Activated naive CD4-positive, alpha-beta T cell (primary cell): ENCODE measurements at regions not wholly inside any gene's neighbourhood (a gene's known extent, or its start where the extent isn't known, plus 50 kb on each side); places are given as distances from the start of the nearest gene placed in this dataset.
"Not testable (repeated sequence)": the region's sequence is repeated elsewhere in the genome, so short reads cannot be mapped to it uniquely, and the experiment has no call there.

Source experiments
- DNase-seq, 4 experiments: peaks; one replicate each; lab custom pipeline; 2025; lab: John Stamatoyannopoulos, UW

DNA sequence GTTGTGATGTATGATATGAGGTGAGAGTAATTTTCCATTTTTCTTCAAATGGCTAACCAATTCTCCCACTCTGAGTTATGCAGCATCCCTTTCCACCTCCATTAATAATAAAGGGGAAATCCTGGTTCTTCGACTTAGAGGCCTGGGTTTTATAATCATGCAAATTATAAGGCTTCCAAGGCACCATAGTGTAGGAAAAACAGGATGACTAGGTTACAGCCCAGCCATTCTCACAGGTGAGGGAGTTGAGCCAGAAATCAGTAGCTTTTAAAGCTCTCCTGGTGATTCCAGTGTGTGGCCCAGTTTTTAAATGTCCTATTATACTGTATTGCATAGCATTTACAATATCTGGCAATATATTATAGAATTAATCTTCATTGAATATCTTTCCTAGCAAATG is 203.1 kb downstream of the ARHGEF9 start:
- no peak for DNase-seq

- DNase-seq: no peak
Observed at GRCh38 chrX:63581398-63581797, 203.6 kb downstream of the ARHGEF9 start.

- no peak for DNase-seq
Observed at GRCh38 chrX:63576533-63576932, 208.5 kb downstream of the ARHGEF9 start.

- DNase-seq: not testable (repeated sequence)
Observed at GRCh38 chrX:63575700-63576099, 209.3 kb downstream of the ARHGEF9 start.

DNA sequence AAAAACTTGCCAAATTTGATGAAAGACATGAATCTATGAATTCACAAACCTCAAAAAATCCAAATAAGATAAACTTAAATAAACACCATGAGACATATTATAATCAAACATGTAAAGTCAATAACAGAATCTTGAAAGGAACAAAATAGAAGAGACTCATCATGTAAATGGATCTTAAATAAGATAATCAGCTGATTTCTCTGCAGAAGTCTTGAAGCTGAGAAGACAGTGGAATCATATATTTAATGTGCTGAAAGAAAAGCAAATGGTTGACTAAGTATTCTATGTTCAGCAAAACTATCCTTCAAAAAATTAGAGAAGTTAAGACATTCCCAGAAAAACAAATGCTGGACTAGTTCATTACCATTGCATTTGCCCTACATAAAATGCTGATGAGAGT is 215.7 kb upstream of the SPIN4 start:
- DNase-seq: no peak

- no peak for DNase-seq
Observed at GRCh38 chrX:63561425-63561824, 210.3 kb upstream of the SPIN4 start.

DNA sequence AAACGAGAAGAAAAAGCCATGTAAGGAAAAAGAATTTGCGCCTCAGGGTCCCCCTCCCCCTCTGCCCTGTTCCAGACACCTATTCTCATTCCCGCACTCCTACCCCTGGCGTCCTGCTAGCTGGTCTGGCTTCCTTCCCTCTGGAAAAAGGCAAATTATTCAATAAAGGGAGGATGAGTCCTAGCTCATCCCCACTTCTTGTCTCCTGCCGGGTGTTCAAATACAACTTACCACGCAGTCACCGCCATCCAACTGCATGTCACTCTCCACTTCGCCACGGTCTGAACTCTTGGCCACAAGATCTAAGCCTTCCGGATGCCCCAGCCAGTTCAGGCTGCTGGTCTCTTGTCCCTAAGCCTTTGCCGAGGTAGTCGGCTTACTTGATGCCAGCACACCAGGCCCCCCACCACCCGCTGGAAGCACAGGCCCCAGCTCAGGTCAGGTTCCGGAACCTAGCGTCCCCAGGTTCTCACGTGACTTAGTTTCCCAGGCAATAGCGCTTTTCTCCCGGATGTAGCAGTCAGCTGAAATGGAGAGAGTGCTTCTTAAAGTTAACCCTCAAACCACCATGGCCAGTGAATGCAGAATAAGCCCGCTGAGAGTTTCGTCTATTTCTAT is 209.6 kb upstream of the SPIN4 start:
- DNase-seq: peak in 3 of 4 experiments; percentile 3 to 13 (median 4)

DNA sequence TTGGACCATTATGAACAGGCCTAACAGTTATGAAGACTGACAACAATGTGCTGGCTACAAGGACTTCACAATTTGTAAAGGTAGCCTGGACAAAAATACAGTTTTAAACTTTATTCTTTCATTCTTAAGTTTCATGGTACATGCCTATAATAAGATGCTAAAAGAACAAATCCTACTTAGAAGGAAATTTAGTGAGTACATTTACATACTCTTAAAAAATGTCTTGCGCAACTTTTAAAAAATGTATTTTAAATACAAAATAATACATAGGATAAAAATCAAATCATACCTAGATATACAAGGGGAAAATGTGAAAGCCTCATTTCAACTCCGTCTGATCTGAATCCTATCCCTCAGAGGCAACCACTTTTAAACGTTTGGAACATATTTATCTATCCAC is 200.7 kb upstream of the SPIN4 start:
- no peak for DNase-seq

GRCh38 chrX:63530654-63531053 is 179.5 kb upstream of the SPIN4 start:
- DNase-seq: no peak

- no peak for DNase-seq
Observed at GRCh38 chrX:63529961-63530360, 178.8 kb upstream of the SPIN4 start.

- DNase-seq: no peak
Observed at GRCh38 chrX:63526863-63527262, 175.7 kb upstream of the SPIN4 start.

GRCh38 chrX:63525491-63525890 is 174.4 kb upstream of the SPIN4 start:
- DNase-seq: no peak

GRCh38 chrX:63519368-63519767 is 168.2 kb upstream of the SPIN4 start:
- DNase-seq: not testable (repeated sequence)

- no peak for DNase-seq
Observed at GRCh38 chrX:63514569-63515080, 163.5 kb upstream of the SPIN4 start.

- no peak for DNase-seq
Observed at GRCh38 chrX:63513825-63514568, 162.9 kb upstream of the SPIN4 start.

DNA sequence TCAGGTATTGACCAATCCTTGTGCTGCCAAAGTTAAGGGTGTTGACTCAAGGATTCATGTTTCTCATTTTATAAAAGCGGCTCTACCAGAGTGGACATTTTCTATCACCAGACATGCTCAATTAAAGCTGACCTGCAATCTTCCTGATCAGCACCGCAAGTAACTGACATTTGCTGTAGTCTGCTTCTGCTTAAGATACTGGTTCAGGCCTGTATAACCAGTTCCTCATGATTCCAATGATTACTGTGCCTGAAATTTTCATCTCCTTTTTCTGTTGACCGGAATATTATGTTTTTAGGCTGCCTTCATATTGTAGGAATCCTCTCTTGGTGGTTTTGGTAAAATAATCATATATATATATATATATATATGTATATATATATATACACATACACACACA is 160.2 kb upstream of the SPIN4 start:
- DNase-seq: no peak

DNA sequence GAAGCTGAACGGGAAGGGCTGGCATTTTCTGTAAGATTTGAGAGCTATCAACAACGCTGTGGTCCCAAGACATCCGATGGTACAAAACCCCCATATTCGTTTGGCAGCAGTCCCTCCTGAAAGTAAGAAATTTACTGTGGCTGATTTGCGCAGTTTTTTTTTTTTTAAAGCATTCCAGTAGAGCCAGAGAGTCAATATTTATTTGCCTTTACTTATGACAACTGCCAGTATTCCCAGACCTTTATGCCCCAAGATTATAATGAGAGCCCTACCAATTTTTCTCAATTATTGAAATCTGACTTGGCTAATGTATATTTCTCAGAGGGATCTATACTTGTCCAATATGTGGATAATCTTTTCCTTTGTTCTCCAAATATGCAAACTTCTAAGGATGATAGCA is 157.5 kb upstream of the SPIN4 start:
- DNase-seq: no peak

DNA sequence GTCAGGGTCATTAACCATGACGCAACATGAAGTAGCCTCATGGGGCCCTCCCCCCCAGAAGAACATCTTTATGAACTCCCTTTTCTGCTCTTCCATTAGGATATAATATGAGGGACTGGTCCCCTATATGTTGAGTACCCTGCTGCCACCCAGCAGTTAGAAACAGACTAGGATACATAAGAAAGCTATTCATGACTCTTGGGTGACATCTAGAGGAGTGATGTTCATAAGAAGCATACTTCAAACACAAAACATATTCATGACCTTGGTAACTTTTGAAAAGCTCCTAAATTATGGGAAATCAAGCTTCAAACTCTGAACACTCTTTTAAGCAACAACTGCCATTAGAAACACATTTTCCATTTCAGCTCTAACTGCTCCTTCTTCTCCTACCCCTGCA is 155.2 kb upstream of the SPIN4 start:
- DNase-seq: no peak

DNA sequence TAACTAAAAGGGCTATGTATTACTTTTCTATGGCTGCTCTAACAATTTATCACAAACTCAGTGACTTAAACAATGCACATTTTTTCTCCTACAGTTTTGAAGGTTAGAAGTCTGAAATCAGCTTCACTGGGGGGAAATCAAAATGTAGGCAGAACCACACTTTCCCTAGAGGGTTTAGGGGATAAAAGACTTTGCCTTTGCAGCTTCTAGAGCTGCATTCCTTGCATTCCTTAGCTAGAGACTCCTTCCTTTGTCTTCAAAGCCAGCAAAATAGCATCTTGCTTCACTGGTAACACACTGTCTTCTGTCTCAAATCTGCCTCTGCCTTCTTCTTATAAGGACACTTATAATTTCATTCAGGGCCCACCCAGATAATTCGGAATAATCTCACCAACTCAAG is 152.4 kb upstream of the SPIN4 start:
- DNase-seq: no peak

GRCh38 chrX:63488546-63489373 is 137.6 kb upstream of the SPIN4 start:
- no peak for DNase-seq

- DNase-seq: no peak
Observed at GRCh38 chrX:63475200-63475599, 124.1 kb upstream of the SPIN4 start.

GRCh38 chrX:63471004-63471403 is 119.9 kb upstream of the SPIN4 start:
- DNase-seq: no peak

DNA sequence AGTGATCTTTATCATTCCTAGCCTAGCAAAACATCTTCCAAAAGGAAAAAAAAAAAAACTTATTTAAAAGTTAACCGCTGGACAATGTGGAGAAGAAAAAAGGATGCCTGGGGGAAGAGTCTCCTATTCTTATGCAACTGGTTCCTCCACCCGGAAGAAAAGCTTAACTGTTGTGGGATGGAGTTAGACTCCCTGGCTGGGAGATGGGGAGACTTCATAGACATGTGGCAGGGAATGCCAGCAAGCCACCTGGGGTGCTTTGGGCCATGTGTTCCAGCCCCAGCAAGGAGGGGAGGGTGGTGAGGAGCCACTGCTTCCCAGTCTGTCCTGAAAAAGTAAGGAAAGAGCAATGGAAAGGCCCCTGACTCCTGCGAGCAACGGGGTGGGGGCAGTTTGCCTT is 119.4 kb upstream of the SPIN4 start:
- DNase-seq: no peak
